GM18868 (cell line): ENCODE measurements at regions not wholly inside any gene's neighbourhood (a gene's known extent, or its start where the extent isn't known, plus 50 kb on each side); places are given as distances from the start of the nearest gene placed in this dataset.
A peak's percentile ranks its signal among the peaks of the same experiment; 100 is the strongest.
"Not testable (repeated sequence)": the region's sequence is repeated elsewhere in the genome, so short reads cannot be mapped to it uniquely, and the experiment has no call there.

Source experiments
- ATAC-seq: cut with Tn5 transposase; IDR thresholded peaks from one replicate; pipeline ENCODE4 v1.9.1; 2021; ENCODE audit warnings: mild to moderate bottlenecking, moderate library complexity; ENCODE audit not compliant: unreplicated experiment

DNA sequence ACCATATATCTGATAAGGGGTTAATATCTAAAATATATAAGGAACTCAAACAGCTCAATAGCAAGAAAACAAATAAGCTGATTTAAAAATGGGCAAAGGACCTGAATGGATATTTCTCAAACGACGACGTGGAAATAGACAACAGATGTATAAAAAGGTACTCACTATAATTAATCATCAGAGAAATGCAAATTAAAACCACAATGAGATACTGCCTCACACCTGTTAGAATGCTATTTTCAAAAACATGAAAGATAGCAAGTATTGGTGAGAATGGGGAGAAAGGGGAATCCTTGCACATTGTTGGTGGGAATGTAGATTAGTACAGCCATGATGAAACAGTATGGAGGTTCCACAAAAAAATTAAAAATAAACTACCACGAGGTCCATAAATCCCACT is 163.2 kb downstream of the DKK1 start:
- ATAC-seq = no peak

DNA sequence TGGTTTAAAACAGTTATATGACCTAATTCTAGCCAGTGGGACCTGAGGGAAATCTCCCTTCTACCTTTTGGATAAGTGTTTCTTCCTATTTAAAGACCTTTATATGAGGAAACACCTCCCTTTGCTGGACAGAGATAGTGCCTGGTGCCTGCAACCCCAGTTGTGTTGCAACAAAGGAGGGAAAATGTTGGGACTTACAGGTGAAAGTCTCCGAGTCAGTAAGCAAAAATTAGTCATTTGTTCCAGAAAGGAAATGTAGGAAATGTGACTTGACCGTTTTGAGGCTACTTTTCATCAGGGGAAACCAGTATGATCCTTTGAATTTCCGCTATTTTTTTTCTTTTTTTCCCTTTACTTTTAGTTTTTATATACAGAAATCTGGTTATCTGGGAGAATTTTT is 165.5 kb downstream of the DKK1 start:
- ATAC-seq = no peak

DNA sequence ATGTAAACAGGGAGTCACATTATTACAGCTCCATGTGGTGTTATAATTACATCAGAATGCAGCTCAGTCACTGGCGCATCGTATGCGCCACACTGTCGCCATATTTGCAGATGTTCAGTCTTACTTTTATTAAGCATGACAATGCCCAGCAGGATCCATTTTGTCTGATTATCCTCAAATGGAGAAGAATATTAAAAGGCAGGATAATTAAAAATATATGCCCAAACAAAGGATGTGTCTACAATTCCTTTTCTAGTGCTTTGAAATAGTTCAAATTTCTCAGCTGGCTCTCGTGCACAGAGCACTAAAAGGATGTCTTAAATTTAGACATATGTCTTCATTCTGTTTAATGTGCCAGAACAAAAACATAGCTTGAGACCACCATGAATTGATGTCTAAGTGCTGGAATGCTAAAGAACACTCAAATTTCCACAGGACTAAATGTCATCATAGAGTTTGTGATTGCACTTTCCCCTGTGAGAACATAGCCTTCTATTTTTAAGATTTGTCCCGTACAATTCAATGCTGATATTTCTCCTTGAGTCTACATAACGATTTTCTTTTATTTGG is 168.0 kb downstream of the DKK1 start:
- ATAC-seq = no peak

DNA sequence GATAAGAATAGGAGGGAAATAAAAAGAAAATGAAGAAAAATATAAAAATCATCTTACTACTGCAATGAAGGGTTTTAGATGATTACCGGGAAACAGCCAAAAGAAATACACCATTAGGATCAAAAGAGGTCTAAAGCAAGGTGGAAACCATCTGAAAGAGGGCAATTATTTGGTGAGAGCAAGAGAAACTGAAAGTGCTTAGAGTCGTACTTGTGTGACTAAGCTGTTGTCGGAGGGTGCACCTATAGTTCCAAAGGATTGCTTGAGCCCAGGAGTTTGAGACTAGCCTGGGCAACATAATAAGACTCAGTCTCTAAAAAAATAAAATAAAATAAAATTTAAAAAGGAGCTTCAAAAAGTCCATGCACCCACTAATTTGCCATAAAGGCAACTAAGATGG is 169.5 kb downstream of the DKK1 start:
- peak; percentile 89 for ATAC-seq

DNA sequence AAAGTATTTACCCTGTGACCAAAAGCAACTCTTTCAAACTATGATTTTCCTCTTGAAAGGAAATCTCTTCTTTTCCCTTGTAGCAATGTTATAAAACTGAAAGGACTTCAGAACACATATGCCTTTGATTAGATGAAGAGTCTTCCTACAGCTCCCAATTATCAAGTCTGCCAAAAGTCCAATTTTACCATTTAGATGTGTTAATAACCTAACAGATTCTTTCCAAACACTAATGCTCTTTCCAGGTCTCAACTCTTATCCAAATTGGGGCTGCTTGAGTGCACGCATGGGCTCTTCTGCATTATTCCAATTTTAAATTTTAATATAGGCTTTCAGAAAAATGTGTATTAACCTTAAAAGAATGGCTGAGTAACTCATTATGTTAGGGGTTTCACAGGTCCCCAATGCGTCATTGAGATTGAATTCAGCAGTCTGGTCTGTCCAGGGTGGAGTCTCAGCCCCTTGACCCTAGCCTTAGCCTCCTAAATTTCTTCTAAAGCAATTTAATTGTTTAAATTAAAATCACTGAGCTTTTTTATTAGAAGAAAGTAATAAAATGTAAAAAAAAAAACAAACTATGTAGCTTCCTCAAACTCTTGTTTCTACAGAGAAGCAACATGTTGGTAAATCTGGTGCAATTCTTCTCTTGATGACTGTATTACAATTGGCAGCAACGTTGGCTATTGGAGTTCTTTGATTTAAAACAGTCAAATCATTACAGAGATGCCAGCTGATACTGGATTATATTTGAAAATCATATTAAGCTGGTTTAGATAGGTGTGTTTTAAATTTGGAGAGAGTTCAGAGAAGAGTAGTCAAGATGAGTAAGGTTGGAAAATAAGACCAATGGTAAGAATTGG is 170.4 kb downstream of the DKK1 start:
- no peak for ATAC-seq

DNA sequence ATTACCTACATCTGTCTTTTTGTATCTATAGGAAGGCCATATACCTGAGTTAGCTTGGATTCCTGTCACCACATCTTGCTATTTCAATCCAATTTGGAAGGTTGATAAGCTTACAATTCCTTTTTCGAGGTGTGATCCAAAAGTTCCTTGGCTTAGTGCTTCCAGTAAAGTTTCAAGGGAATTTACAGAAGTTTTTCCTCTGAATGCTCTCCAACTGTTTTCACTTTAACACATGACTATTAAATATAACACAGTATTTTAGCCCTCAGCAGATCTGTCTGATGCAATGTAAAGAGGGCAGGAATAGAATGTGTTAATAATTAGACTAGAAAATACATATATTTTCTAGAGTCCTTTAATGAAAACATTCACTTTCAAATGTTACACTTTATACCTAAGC is 171.4 kb downstream of the DKK1 start:
- no peak for ATAC-seq

DNA sequence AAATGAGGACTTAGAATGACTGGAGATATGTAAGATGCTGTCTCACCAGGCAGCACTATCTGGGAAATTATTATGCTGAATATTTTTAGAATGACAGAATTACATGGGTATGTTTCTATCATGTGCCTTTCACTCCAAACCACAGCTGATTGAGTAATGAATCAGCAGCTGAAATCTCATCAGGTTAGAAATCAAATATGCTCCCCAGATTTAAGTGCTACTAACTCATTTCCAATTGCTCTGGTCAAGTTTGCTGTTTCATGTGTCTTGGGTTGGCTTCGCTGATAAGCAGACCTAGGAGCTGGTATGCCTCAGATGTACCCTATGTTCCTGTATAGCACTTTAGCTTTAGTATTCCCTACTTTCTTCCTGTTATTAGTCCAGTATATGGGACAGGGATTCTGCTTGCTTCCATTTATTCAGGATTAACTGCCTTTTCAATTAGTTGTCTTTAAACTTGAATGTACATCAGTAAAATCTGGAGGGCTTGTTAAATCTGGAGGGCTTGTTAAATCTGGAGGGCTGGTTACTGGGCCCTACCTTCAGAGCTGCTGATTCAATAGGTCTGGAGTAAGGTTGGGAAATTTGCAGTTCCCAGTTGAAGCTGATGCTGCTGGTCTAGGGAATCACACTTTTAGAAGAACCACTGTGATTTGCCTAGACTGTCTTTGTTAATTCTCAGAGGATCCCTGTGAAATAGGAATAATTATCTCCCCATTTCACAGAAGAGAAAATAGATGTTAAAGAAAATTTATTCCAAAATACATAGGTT is 172.9 kb downstream of the DKK1 start:
- no peak for ATAC-seq

DNA sequence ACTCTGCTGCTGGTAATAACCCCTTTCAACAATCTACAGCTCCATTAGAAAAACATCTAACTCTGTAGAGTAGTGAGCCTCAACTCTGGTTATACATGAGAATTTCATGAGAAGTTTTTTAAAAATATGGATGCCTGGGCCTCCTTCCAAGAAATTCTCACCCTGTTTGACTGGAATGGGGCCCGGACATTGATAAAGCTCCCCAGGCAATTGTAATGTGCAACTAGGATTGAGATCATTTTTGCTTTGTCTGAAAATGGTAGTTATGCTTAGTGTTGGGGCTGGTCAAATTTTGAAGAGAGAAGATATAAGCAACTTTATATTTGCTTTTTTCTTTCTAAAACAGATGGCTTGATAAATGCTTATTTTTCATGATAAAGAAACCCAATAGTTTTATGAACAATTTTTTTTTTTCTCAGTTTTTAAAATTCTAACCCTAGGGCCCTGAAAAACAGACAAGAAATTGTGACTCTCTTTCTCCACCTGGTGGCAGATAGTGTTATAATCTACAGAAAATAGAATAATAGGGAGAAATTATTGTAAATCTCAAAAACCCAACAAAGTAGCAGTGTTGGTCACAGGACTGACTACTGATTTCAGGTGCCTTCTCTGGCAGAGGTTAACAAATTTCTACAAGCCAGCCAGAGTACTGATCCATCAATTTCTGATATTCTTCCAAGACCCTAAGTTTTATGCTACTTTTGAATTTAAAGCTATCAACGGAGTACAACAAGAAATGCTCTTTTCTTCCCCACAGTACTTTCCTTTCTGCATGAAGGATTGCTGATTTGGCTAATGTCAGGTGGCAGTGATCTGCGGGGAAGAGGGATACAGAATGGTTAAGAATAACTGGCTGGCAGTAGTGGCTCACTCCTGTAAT is 174.8 kb downstream of the DKK1 start:
- ATAC-seq = peak; percentile 57

DNA sequence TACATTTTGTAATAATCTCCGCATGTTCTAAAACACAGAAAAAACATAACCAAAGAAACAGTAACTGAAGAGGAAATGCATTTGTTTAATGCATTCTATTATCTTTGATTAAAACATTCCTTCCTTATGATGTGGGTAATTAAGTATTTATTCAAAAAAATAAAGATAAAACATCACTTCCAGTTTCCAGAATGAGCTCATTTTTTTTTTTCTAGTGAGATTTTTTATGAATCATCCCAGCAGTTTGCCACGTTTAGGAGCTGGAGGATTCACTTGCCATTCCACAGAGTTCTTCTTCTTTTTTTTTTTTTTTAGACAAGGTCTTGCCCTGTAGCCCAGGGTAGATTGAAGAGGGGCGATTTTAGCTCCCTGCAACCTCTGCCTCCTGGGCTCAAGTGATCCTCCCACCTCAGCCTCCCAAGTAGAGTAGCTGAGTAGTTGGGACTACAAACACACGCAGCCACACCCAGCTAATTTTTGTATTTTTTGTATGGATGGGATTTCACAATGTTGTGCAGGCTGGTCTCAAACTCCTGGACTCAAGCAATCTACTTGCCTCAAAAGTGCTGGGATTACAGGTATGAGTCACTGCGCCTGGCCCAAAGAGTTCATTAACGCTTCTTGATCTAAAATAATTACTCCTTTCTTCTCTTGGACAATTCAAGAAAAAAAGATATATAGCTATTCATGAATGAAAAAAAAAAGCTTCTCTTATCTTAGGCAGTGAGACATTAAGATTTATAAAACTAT is 177.3 kb downstream of the DKK1 start:
- ATAC-seq = no peak

DNA sequence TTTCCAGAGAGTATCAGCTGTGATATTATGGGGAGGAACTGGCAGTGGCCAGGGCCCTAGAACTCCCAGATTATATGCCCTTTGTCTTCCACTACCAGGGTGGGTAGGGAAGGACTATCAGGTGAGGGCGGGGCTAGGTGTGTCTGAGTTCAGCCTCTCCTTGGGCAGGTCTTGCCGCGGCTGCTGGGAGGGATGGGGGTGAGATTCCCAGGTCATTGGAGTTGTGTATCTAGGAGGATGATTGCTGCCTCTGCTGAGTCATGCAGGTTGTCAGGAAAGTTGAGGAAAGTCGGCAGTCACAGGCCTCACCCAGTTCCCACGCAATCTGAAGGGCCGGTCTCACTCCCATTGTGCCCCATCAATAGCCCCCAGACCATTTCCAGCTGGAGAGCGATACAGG is 185.2 kb downstream of the DKK1 start:
- ATAC-seq = no peak

DNA sequence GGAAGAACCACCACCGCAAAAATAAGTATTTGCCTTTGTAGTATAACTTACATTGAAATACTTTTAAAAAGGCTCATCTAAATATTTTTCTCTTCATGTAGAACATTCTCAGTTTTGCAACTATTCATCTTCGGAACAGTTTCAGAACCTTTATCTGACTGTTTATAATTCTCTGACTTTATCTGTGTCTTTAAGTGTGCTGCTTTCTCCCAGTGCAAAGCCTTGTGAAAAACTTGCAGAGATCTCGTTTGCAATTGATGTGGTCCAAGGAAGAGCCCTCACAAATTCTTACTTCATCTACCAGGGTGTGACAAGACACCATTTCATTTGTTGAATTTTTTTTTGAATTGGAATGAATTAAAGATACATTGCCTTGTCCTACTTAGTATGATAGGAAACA is 186.4 kb downstream of the DKK1 start:
- no peak for ATAC-seq

DNA sequence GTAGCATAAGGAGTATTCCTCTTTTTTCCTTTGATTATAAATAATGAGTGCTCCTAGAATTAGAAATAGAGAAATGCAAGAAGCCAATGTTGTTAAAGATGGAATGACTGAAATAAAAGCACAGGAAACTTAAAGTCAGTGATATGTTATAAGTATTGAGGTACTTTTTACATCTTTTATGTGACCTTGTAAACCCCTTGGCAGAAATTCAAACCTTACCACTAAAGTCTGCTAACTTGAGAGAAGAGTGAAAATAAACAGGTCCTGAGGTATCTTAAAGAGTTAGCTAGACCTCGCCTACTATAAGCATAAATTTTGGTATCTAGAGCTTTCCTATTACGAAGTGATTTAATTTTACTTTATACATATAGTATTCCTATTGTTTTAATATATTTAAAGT is 188.2 kb downstream of the DKK1 start:
- ATAC-seq = no peak

DNA sequence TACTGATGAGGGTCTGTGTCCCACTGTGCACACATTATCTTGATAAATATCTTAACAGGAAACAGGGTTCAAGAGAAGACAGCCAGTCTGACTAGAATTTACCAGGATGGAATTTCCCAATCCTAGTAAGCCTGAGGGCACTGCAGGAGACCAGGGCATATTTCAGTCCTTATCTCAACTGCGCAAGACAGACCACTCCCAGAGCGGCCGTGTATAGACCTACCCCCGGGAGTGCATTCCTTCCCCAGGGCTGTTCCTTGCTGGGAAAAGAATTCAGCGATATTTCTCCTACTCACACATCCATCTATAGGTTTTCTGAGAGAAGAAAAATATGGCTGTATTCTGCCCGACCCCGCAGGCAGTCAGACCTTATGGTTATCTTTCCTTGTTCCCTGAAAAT is 191.3 kb downstream of the DKK1 start:
- not testable (repeated sequence) for ATAC-seq

DNA sequence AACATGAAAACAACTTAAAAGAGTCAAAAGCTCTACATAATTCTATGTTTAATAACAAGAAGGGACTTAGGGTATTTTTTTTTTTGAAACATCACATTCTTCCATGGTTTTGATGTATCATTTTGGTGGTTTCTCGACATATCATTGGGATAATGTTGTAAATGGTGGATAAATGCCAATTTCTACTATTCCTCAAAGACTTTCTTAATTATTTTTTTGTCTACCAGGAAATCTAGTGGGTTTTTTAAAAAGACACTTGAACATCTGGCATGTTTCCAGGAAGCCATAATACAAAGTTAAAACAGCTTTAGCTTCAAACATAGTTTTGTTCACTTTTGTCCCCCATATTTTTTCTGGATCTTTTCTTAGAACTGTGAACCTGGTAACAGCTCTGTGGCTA is 200.4 kb downstream of the DKK1 start:
- no peak for ATAC-seq

DNA sequence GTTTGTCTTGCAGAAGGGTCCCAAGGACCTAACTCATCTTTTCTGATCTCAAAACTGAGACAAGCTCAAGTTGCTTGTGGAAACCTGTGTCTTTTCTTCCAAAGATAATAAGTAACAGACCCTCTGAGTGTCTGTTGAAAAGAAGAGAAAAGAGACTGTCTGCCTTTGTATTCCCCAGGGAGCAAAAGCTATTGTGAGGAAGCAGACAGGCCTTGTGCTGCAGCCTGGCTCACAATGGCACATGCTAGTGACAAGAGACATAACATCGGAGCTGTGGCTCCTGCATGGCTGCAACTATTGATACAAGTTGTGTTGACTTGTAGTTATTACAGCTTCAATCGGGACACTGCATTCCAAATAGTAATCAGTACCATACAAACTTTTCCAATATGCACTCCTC is 202.9 kb downstream of the DKK1 start:
- no peak for ATAC-seq

DNA sequence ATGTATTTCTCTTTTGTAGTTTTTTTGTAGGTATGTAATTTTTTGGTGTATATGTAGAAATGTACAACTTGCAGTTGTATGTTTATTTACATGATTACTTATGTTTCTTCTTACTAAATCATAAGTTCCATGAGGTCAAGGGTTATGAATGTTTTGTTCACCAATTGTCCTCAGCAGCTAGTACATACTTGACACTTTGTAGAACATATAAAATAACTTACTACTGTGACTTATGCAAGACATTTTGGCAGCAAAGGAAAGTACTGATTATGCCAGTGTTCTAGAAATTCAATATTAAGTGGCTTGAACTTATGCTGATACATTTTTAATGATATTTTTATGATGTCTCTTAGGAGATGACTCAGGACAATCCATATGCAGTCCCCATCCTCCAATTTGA is 209.6 kb downstream of the DKK1 start:
- no peak for ATAC-seq

DNA sequence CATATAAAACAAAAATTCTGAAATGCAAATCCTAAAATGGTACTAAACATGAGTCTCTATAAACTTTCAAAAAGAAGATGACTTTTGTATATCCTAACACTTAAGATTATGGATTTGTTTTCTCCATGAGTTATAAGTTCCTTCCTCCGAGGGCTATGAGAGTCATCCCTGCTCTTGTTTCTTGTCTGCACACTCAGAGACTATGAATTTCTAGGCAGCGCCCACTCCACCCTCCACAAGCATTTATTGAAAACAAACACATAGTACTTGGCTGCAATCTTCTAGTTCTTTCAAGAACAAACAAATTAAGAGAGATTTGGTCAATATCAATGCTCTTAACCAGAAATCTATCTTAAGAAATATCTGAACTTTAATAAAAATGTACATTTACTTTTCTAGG is 211.7 kb downstream of the DKK1 start:
- ATAC-seq = no peak

DNA sequence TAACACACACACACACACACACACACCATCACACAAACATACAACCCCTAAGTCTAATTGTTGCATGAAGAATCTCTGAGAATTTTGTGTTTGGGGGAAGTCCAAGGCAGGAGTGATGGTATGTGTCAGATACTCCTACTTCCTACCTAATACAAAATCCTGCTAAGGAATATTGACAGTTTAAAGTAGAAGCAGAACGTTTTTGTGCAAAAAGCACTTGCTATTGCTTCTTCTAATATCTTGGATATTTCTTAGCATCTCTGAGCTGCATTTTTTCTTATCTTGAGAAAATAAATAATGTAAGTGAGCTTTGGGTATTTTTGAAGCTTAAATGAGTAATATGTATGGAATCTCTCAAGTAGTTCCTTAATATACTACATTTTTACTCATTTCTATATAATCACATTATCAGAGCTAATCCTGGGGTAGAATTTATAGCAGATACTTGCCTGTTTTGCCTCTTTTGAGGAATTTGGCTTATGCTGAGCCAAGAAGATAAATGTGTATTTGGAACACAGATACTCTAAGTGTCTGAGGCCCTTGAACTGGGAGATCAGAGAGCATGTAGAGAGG is 212.3 kb downstream of the DKK1 start:
- ATAC-seq = no peak

DNA sequence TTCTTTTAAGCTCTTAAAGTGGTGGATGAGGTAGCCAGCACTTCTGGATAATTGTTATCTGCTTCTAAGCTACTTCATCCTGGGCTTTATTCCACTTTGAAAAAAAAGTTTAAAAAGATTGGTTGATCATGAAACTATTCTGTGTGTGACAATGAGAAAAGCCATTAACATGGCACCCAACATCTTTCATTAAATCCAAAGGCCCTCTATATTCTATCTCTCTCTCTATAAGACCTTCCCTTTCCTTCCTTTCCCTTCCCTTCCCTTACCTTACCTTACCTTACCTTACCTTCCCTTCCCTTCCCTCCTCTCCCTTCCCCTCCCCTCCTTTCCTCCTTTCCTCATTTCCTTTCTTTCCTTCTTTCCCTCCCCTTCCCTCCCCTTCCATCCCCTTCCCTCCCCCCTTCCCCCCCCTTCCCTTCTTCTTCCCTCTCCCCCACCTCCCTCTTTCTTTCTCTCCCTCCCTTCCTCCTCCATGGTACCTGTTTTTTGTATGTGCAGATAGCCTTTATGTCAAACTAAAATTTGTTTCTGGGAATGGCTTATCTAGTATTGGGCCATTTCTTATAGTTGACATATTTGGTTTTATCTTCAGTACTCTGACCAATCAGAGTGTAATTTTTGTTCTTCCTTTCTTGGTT is 218.7 kb downstream of the DKK1 start:
- no peak for ATAC-seq

DNA sequence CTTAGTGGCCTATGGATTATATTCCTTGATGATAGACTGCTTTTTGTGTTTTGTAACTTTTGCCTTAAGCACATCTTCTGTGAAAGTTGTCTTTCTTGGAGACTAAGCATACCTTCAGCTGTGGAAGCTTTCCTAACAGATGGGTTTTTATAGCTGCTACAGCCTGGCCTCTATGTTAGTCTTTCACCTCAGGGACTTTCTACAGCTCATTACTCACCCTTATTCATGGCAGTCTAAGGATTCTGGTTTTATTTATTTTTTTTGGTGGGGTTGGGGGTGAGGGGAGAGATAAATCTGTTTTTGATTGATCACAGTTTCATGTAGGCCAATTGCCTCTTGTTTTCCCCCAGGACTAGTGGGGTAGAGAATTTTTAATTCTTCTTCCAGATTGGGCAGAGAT is 219.9 kb downstream of the DKK1 start:
- no peak for ATAC-seq
